ENCODE measurements at regions not wholly inside any gene's neighbourhood (a gene's known extent, or its start where the extent isn't known, plus 50 kb on each side); places are given as distances from the start of the nearest gene placed in this dataset.

- H3K9me2 ChIP-seq (ENCODE audit: insufficient read depth, low read length): no peaks in the 10 kb centered on the region
- no peak overlapping the region for H3K4me2 ChIP-seq (ENCODE audit: low read length)
- no peak overlapping the region for H3K27ac ChIP-seq (ENCODE audit: low read length)
- H4K20me1 ChIP-seq (ENCODE audit: insufficient read depth): no peaks in the 10 kb centered on the region
- H3K4me3 ChIP-seq (ENCODE audit: low read length): no peak overlapping the region
- H3K27me3 ChIP-seq (ENCODE audit: insufficient read depth, low read depth, low read length): no peaks in the 10 kb centered on the region
- H3K36me3 ChIP-seq (ENCODE audit: insufficient read depth, low read length): no peaks in the 10 kb centered on the region
- TF ChIP-seq, protein P1, sequence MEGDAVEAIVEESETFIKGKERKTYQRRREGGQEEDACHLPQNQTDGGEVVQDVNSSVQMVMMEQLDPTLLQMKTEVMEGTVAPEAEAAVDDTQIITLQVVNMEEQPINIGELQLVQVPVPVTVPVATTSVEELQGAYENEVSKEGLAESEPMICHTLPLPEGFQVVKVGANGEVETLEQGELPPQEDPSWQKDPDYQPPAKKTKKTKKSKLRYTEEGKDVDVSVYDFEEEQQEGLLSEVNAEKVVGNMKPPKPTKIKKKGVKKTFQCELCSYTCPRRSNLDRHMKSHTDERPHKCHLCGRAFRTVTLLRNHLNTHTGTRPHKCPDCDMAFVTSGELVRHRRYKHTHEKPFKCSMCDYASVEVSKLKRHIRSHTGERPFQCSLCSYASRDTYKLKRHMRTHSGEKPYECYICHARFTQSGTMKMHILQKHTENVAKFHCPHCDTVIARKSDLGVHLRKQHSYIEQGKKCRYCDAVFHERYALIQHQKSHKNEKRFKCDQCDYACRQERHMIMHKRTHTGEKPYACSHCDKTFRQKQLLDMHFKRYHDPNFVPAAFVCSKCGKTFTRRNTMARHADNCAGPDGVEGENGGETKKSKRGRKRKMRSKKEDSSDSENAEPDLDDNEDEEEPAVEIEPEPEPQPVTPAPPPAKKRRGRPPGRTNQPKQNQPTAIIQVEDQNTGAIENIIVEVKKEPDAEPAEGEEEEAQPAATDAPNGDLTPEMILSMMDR (IDR thresholded peaks at IDR 0.05; ENCODE audit: poor library complexity, severe bottlenecking): no peak
- TF ChIP-seq REST (IDR thresholded peaks at IDR 0.05; ENCODE audit: borderline replicate concordance) (no peak), EP300 (conservative IDR thresholded peaks at IDR 0.05; ENCODE audit: poor library complexity, severe bottlenecking) (no peak), MXI1 (conservative IDR thresholded peaks at IDR 0.05; ENCODE audit: poor library complexity, severe bottlenecking) (no peak), RAD21 (conservative IDR thresholded peaks at IDR 0.05) (no peak), EZH2 (IDR thresholded peaks at IDR 0.05; ENCODE audit: borderline replicate concordance, insufficient read depth, low read length, poor library complexity, severe bottlenecking) (no peak), TAF1 (IDR thresholded peaks at IDR 0.05; ENCODE audit: low read depth) (no peak), SMC3 (conservative IDR thresholded peaks at IDR 0.05; ENCODE audit: poor library complexity) (no peak), POLR2AphosphoS5 (IDR thresholded peaks at IDR 0.05) (no peak)
- H3F3A ChIP-seq (ENCODE audit: insufficient read depth, low read length, poor library complexity, severe bottlenecking): no peaks in the 10 kb centered on the region
- no peaks in the 10 kb centered on the region for H3K79me2 ChIP-seq (replicated peaks; ENCODE audit: insufficient read depth, low read length)
- H3K9ac ChIP-seq (ENCODE audit: low read length): no peak overlapping the region
- H3K9me3 ChIP-seq (ENCODE audit: low read length): peaks cover 3% of the 10 kb centered on the region
- no peak overlapping the region for H2AFZ ChIP-seq (ENCODE audit: low read depth, low read length)
These were observed 190.7 kb downstream of the CDCA7 start for GRCh38 chr2:173545364-173545763.

- H3K4me3 ChIP-seq (ENCODE audit: low read length): no peak overlapping the region
- H3K36me3 ChIP-seq (ENCODE audit: insufficient read depth, low read length): no peaks in the 10 kb centered on the region
- H4K20me1 ChIP-seq (ENCODE audit: insufficient read depth): no peaks in the 10 kb centered on the region
- peaks cover 3% of the 10 kb centered on the region for H3K9me3 ChIP-seq (ENCODE audit: low read length)
- H3K79me2 ChIP-seq (replicated peaks; ENCODE audit: insufficient read depth, low read length): no peaks in the 10 kb centered on the region
- no peak overlapping the region for H3K9ac ChIP-seq (ENCODE audit: low read length)
- H3K4me2 ChIP-seq (ENCODE audit: low read length): no peak overlapping the region
- no peaks in the 10 kb centered on the region for H3K9me2 ChIP-seq (ENCODE audit: insufficient read depth, low read length)
- H3K27me3 ChIP-seq (ENCODE audit: insufficient read depth, low read depth, low read length): no peaks in the 10 kb centered on the region
- no peak overlapping the region for H2AFZ ChIP-seq (ENCODE audit: low read depth, low read length)
- TF ChIP-seq POLR2AphosphoS5 (IDR thresholded peaks at IDR 0.05) (no peak), SMC3 (conservative IDR thresholded peaks at IDR 0.05; ENCODE audit: poor library complexity) (no peak), EZH2 (IDR thresholded peaks at IDR 0.05; ENCODE audit: borderline replicate concordance, insufficient read depth, low read length, poor library complexity, severe bottlenecking) (no peak)
- no peak overlapping the region for H3K27ac ChIP-seq (ENCODE audit: low read length)
- no peaks in the 10 kb centered on the region for H3F3A ChIP-seq (ENCODE audit: insufficient read depth, low read length, poor library complexity, severe bottlenecking)
These were observed 192.8 kb downstream of the CDCA7 start for GRCh38 chr2:173547499-173547898.

GRCh38 chr2:173550143-173550542 is 195.5 kb downstream of the CDCA7 start:
- Histone ChIP-seq H3K36me3 (ENCODE audit: insufficient read depth, low read length) (no peaks in the 10 kb centered on the region), H3K4me3 (ENCODE audit: low read length) (no peak overlapping the region), H3K4me2 (ENCODE audit: low read length) (no peak overlapping the region), H3K27ac (ENCODE audit: low read length) (no peak overlapping the region), H3K9me2 (ENCODE audit: insufficient read depth, low read length) (no peaks in the 10 kb centered on the region), H3K9me3 (ENCODE audit: low read length) (peaks cover 3% of the 10 kb centered on the region), H2AFZ (ENCODE audit: low read depth, low read length) (no peak overlapping the region), H3F3A (ENCODE audit: insufficient read depth, low read length, poor library complexity, severe bottlenecking) (no peaks in the 10 kb centered on the region), H3K9ac (ENCODE audit: low read length) (no peak overlapping the region), H4K20me1 (ENCODE audit: insufficient read depth) (no peaks in the 10 kb centered on the region), H3K27me3 (ENCODE audit: insufficient read depth, low read depth, low read length) (no peaks in the 10 kb centered on the region), H3K79me2 (replicated peaks; ENCODE audit: insufficient read depth, low read length) (no peaks in the 10 kb centered on the region)
- no peak for TF ChIP-seq TAF1 (IDR thresholded peaks at IDR 0.05; ENCODE audit: low read depth)

All from neural cell (in vitro differentiated cells).